ENCODE measurements at regions not wholly inside any gene's neighbourhood (a gene's known extent, or its start where the extent isn't known, plus 50 kb on each side); places are given as distances from the start of the nearest gene placed in this dataset.
"Not testable (repeated sequence)": the region's sequence is repeated elsewhere in the genome, so short reads cannot be mapped to it uniquely, and the experiment has no call there.

- DNase-seq, result no peak
These were observed 100.7 kb upstream of the PODXL start for GRCh38 chr7:131656980-131657723.

GRCh38 chr7:131655866-131656265 lies 99.4 kb upstream of the PODXL start:
- no peak for DNase-seq

- DNase-seq, result no peak
These were observed 99.0 kb upstream of the PODXL start for GRCh38 chr7:131655447-131655846.

GRCh38 chr7:131654668-131655326 lies 98.4 kb upstream of the PODXL start:
- peak; percentile 68 for DNase-seq

GRCh38 chr7:131654249-131654558 lies 97.8 kb upstream of the PODXL start:
- DNase-seq, result no peak

GRCh38 chr7:131653418-131654248 lies 97.2 kb upstream of the PODXL start:
- DNase-seq, result no peak

- no peak for DNase-seq
These were observed 96.5 kb upstream of the PODXL start for GRCh38 chr7:131652934-131653333.

- DNase-seq, result no peak
These were observed 95.8 kb upstream of the PODXL start for GRCh38 chr7:131652194-131652593.

GRCh38 chr7:131649879-131650278 lies 93.5 kb upstream of the PODXL start:
- DNase-seq, result no peak

- no peak for DNase-seq
These were observed 92.6 kb upstream of the PODXL start for GRCh38 chr7:131649003-131649541.

- no peak for DNase-seq
These were observed 92.1 kb upstream of the PODXL start for GRCh38 chr7:131648491-131648890.

- DNase-seq, result no peak
These were observed 89.8 kb upstream of the PODXL start for GRCh38 chr7:131646203-131646602.

GRCh38 chr7:131642429-131642828 lies 86.0 kb upstream of the PODXL start:
- DNase-seq, result no peak

GRCh38 chr7:131640686-131641085 lies 84.3 kb upstream of the PODXL start:
- no peak for DNase-seq

- no peak for DNase-seq
These were observed 82.4 kb upstream of the PODXL start for GRCh38 chr7:131638641-131639430.

GRCh38 chr7:131637859-131638258 lies 81.4 kb upstream of the PODXL start:
- DNase-seq, result no peak

GRCh38 chr7:131636092-131636491 lies 79.7 kb upstream of the PODXL start:
- no peak for DNase-seq

GRCh38 chr7:131634197-131634596 lies 77.8 kb upstream of the PODXL start:
- not testable (repeated sequence) for DNase-seq

GRCh38 chr7:131633342-131633843 lies 77.0 kb upstream of the PODXL start:
- no peak for DNase-seq

GRCh38 chr7:131630427-131630826 lies 74.0 kb upstream of the PODXL start:
- DNase-seq, result no peak

- no peak for DNase-seq
These were observed 72.9 kb upstream of the PODXL start for GRCh38 chr7:131629217-131629882.

- DNase-seq, result no peak
These were observed 72.2 kb upstream of the PODXL start for GRCh38 chr7:131628634-131629033.
